Panc1 (cell line): ENCODE measurements at regions not wholly inside any gene's neighbourhood (a gene's known extent, or its start where the extent isn't known, plus 50 kb on each side); places are given as distances from the start of the nearest gene placed in this dataset.

Experiments used
- TCF7L2 ChIP-seq: IDR thresholded peaks from 2 replicates; pipeline ENCODE4 v1.6.1; 2011; ENCODE audit warnings: mild to moderate bottlenecking, low read depth, low read length, inconsistent platforms
- TF ChIP-seq, protein P1 (sequence below), 2 experiments: IDR thresholded peaks; 2 replicates each; pipeline ENCODE4 v1.6.1; 2011 to 2012; ENCODE audit warnings: low read depth in 2 of 2, control low read depth in 1 of 2, low read length in 1 of 2, mild to moderate bottlenecking in 1 of 2, moderate library complexity in 1 of 2; ENCODE audit not compliant: insufficient read depth in 1 of 2

DNA sequence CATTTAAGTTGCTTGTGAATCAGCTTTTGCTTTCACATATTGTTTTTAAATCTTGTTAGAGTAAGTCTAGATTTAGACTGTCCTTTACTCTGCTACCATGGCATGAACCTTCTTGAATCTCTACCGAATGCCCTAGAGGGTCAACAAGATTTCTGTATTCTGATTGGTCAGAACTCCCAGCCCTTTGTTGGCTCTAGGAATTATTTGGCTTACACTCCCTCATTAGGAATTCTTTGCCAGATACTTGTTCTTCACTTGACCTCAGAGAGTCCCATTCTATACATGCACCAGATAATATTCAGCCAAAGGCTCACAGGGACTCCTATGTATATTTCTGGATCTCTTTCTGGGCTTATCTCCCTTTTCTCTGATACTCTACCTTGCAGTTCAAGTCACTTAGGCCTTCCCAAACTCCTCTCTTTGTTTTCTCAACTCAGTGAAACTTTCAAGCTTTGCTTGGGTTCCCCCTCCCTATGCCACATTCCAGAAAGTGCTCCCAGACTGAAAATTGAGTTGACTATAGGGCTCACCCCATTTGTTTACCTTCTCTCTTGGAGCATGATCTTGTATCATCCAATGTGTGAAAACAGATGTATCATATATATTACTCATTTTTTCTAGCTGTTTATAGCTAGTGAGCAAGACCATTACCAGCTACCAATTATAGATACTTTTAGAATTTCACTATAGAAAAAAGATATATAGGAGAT lies 405.0 kb downstream of the PLPP3 start:
- TF ChIP-seq TCF7L2 = no peak
- TF ChIP-seq, protein P1, sequence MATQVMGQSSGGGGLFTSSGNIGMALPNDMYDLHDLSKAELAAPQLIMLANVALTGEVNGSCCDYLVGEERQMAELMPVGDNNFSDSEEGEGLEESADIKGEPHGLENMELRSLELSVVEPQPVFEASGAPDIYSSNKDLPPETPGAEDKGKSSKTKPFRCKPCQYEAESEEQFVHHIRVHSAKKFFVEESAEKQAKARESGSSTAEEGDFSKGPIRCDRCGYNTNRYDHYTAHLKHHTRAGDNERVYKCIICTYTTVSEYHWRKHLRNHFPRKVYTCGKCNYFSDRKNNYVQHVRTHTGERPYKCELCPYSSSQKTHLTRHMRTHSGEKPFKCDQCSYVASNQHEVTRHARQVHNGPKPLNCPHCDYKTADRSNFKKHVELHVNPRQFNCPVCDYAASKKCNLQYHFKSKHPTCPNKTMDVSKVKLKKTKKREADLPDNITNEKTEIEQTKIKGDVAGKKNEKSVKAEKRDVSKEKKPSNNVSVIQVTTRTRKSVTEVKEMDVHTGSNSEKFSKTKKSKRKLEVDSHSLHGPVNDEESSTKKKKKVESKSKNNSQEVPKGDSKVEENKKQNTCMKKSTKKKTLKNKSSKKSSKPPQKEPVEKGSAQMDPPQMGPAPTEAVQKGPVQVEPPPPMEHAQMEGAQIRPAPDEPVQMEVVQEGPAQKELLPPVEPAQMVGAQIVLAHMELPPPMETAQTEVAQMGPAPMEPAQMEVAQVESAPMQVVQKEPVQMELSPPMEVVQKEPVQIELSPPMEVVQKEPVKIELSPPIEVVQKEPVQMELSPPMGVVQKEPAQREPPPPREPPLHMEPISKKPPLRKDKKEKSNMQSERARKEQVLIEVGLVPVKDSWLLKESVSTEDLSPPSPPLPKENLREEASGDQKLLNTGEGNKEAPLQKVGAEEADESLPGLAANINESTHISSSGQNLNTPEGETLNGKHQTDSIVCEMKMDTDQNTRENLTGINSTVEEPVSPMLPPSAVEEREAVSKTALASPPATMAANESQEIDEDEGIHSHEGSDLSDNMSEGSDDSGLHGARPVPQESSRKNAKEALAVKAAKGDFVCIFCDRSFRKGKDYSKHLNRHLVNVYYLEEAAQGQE (IDR thresholded peaks at IDR 0.05; ENCODE audit: insufficient read depth in 1 of 2, low read depth in 2 of 2, low read length in 1 of 2) = no peak
